ENCODE measurements at regions not wholly inside any gene's neighbourhood (a gene's known extent, or its start where the extent isn't known, plus 50 kb on each side); places are given as distances from the start of the nearest gene placed in this dataset.

DNA sequence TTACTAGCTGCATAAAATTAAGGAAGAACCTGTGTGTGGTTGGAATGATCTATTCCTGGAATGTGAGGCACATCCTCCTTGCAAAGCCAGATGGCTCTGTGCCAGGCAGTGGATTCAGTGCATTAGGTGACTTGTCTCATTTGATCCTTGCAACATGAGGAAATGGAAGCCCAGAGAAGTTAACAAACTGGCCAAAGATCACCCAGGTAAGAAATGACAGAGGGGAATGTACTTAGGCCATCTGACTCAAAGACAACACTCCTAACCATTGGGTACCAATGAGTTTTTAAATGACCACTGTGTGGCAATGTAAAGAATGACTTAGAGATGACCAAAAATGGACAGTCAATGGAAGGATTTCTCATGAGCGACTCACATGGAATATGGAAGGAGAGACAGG lies 114.2 kb upstream of the RXFP2 start:
- no peaks in the 10 kb centered on the region for H3K4me1 ChIP-seq (ENCODE audit: control insufficient read depth, insufficient read depth, low read length)
- 95 to 96% methylated on average over 1 of the region's 1 CpG for WGBS, 2 experiments
- H3K36me3 ChIP-seq (ENCODE audit: control insufficient read depth, insufficient read depth, low read length), result no peaks in the 10 kb centered on the region
- no peaks in the 10 kb centered on the region for H3K9me3 ChIP-seq (ENCODE audit: control insufficient read depth, low read length)
- no peak overlapping the region for H3K4me3 ChIP-seq (ENCODE audit: insufficient read depth, low read depth, low read length)
- no peaks in the 10 kb centered on the region for H3K27me3 ChIP-seq (ENCODE audit: control insufficient read depth, insufficient read depth, low read length, poor library complexity, severe bottlenecking)
- no peak overlapping the region for H3K27ac ChIP-seq (ENCODE audit: insufficient read depth, low read depth, low read length, poor library complexity, severe bottlenecking)

DNA sequence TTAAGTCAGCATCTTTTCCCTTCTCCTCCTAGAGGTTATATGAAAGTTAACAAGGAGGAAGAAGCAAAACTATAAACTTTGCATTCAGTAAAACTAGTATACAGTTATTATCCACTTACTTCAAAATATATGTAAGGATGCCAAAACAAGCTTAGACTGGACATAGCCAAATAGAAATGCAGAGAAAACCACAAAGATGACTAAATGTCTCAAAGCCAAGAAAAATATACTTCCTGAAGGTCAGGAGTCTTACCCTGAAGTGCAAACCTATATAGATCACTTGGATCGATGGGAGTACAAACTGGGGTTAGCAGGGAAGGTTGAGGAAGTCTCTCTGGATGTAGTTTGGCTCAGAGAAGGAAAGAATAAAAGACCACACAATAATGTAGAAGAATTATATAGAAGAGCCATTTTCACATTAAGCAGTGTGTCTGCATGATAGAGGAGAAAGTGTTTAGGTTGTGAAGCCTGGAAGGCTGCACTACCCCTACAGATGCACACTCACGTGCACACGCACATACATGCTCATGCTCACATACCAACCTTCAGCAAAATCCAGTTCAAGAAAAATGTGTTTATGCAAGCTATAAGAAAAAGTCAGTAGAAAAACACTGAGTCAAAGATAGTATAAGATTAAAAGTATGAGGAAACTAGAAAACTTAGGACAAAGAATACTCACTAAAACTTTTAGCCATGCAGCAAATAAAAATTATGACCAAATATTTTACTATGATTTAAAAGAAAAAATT lies 112.1 kb upstream of the RXFP2 start:
- H3K9me3 ChIP-seq (ENCODE audit: control insufficient read depth, low read length), result no peaks in the 10 kb centered on the region
- 100% methylated on average over 1 of the region's 3 CpGs for WGBS, 2 experiments
- H3K4me3 ChIP-seq (ENCODE audit: insufficient read depth, low read depth, low read length), result no peak overlapping the region
- no peak overlapping the region for H3K27ac ChIP-seq (ENCODE audit: insufficient read depth, low read depth, low read length, poor library complexity, severe bottlenecking)
- no peaks in the 10 kb centered on the region for H3K36me3 ChIP-seq (ENCODE audit: control insufficient read depth, insufficient read depth, low read length)
- no peaks in the 10 kb centered on the region for H3K27me3 ChIP-seq (ENCODE audit: control insufficient read depth, insufficient read depth, low read length, poor library complexity, severe bottlenecking)
- peaks cover 3% of the 10 kb centered on the region for H3K4me1 ChIP-seq (ENCODE audit: control insufficient read depth, insufficient read depth, low read length)

DNA sequence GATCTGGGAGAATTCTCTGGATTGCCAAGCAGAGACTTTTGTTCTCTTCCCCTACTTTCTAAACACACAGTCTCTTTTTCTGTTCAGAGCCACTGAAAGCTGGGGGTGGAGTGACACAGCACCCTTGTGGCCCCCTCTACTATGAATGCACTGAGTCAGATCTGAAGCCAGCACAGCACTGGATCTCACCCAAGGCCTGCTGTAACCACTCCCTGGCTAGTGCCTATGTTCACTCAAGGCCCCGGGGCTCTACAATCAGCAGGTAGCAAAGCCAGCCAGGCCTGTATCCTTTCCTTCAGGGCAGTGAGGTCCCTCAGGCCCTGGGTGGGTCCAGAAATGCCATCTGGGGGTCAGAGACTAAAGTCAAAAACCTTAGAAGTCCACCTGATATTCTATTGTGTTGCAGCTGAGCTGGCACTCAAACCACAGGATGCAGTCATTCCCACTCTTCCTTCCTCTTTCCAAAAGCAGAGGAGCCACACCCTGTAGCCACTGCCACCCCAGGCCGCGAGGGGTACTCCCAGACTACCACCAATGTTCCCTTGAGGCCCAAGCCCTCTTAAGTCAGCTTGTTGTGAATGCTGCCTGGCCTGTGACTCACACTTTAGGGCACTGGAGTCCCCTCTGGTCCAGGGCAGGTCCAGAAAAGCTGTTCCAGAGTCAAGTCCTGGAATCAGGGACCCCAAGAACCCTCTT lies 110.1 kb upstream of the RXFP2 start:
- Histone ChIP-seq H3K9me3 (ENCODE audit: control insufficient read depth, low read length) (no peaks in the 10 kb centered on the region), H3K4me1 (ENCODE audit: control insufficient read depth, insufficient read depth, low read length) (peaks cover 3% of the 10 kb centered on the region), H3K27ac (ENCODE audit: insufficient read depth, low read depth, low read length, poor library complexity, severe bottlenecking) (no peak overlapping the region), H3K4me3 (ENCODE audit: insufficient read depth, low read depth, low read length) (no peak overlapping the region), H3K36me3 (ENCODE audit: control insufficient read depth, insufficient read depth, low read length) (no peaks in the 10 kb centered on the region), H3K27me3 (ENCODE audit: control insufficient read depth, insufficient read depth, low read length, poor library complexity, severe bottlenecking) (no peaks in the 10 kb centered on the region)
- WGBS, 2 experiments, result 54 to 63% methylated on average over 3 of the region's 3 CpGs

DNA sequence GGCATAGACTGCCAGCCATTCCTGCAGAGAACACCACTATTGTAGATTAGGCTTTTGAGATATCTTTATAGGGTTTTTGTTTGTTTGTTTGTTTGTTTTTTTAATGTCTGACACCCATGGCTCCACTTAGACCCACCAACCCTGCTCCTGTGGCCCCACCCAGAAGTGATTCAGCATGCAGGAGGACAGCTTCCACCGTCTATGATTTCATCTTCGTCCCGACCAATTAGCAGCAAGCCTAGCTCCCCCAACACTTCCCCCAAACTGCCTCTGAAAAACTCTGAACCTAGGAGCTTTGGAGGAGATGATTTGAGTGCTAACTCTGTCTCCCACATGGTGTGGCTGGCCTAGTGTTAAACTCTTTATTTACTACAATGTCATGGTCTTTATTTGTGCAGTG lies 108.3 kb upstream of the RXFP2 start:
- Histone ChIP-seq H3K4me3 (ENCODE audit: insufficient read depth, low read depth, low read length) (no peak overlapping the region), H3K4me1 (ENCODE audit: control insufficient read depth, insufficient read depth, low read length) (peaks cover 3% of the 10 kb centered on the region), H3K27ac (ENCODE audit: insufficient read depth, low read depth, low read length, poor library complexity, severe bottlenecking) (no peak overlapping the region), H3K9me3 (ENCODE audit: control insufficient read depth, low read length) (no peaks in the 10 kb centered on the region), H3K27me3 (ENCODE audit: control insufficient read depth, insufficient read depth, low read length, poor library complexity, severe bottlenecking) (no peaks in the 10 kb centered on the region), H3K36me3 (ENCODE audit: control insufficient read depth, insufficient read depth, low read length) (no peaks in the 10 kb centered on the region)
- 67 to 69% methylated on average over 3 of the region's 3 CpGs for WGBS, 2 experiments

DNA sequence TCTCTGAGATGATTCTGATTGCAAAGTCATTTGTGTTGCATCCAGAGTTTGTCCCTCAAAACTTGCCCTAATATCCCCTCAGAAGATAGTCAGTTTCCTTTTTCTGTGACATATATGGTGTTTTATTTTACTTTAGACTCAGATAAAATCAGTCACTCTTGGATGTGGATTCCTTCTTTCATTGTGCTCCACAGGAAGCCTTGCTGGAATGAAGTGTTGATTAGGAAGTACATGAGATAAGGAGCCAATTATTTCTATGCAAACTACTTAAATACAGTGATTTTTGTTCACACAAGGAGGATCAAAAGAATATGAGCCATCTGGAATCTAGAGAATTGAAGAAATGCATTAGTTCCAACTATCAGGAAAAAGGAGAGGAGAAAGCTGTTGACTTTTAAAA lies 107.6 kb upstream of the RXFP2 start:
- Histone ChIP-seq H3K4me1 (ENCODE audit: control insufficient read depth, insufficient read depth, low read length) (peaks cover 3% of the 10 kb centered on the region), H3K27ac (ENCODE audit: insufficient read depth, low read depth, low read length, poor library complexity, severe bottlenecking) (no peak overlapping the region), H3K36me3 (ENCODE audit: control insufficient read depth, insufficient read depth, low read length) (no peaks in the 10 kb centered on the region), H3K4me3 (ENCODE audit: insufficient read depth, low read depth, low read length) (no peak overlapping the region), H3K27me3 (ENCODE audit: control insufficient read depth, insufficient read depth, low read length, poor library complexity, severe bottlenecking) (no peaks in the 10 kb centered on the region), H3K9me3 (ENCODE audit: control insufficient read depth, low read length) (no peaks in the 10 kb centered on the region)

DNA sequence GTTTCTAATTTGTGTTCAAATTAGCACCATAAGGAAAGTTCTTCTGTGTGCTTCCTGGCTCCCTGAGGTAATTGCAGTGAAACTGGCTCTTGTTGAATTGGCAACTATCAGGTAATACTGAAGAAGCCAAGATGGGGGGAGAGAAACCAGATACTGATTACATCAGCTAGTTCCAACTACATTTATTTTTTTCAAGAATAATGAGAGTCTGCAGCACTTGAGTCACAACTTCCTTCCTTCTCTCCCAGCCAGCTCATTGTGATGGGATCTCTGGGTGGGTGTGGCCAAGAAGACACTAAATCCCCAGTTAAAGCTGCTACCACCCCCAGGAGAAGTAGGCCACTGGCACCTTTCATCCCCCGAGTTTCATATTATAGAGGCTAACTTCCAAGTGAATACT lies 100.7 kb upstream of the RXFP2 start:
- no peak overlapping the region for H3K4me3 ChIP-seq (ENCODE audit: insufficient read depth, low read depth, low read length)
- no peaks in the 10 kb centered on the region for H3K36me3 ChIP-seq (ENCODE audit: control insufficient read depth, insufficient read depth, low read length)
- no peak overlapping the region for H3K27ac ChIP-seq (ENCODE audit: insufficient read depth, low read depth, low read length, poor library complexity, severe bottlenecking)
- H3K27me3 ChIP-seq (ENCODE audit: control insufficient read depth, insufficient read depth, low read length, poor library complexity, severe bottlenecking), result no peaks in the 10 kb centered on the region
- H3K9me3 ChIP-seq (ENCODE audit: control insufficient read depth, low read length), result no peaks in the 10 kb centered on the region
- 92 to 93% methylated on average over 1 of the region's 1 CpG for WGBS, 2 experiments
- no peaks in the 10 kb centered on the region for H3K4me1 ChIP-seq (ENCODE audit: control insufficient read depth, insufficient read depth, low read length)

DNA sequence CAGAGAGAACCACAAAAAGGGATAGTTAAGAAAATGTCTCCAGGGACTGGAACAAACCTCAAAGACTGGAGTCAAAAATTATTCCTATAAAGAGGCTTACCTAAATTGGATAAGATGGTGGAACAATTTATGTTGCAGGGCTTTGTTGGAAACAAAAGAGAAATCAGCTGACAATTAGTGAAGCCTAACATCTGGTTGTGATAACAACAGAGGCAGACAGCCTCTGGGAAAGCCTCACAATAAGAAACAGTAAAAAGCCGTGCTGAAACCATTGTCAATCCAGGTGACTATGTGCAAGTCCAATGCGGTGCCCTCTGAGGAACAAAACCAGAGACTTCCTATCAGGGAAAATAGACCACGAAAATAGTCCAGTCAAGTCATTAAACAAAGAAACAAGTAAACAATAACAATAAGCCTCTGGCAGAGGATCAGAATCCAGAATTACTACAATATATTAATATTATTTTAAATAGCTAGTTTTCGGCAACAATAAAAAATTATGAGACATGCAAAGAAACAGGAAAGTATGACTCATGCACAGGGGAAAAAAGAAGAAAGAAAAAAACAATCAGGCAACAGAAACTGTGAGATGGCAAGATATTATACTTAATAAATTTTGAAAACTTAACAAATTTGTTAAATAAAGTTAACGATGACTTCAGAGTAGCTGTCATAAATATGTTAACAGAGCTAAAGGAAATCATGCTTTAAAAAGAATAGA lies 99.7 kb upstream of the RXFP2 start:
- H3K36me3 ChIP-seq (ENCODE audit: control insufficient read depth, insufficient read depth, low read length), result no peaks in the 10 kb centered on the region
- H3K4me3 ChIP-seq (ENCODE audit: insufficient read depth, low read depth, low read length), result no peak overlapping the region
- no peaks in the 10 kb centered on the region for H3K4me1 ChIP-seq (ENCODE audit: control insufficient read depth, insufficient read depth, low read length)
- no peak overlapping the region for H3K27ac ChIP-seq (ENCODE audit: insufficient read depth, low read depth, low read length, poor library complexity, severe bottlenecking)
- H3K27me3 ChIP-seq (ENCODE audit: control insufficient read depth, insufficient read depth, low read length, poor library complexity, severe bottlenecking), result no peaks in the 10 kb centered on the region
- no peaks in the 10 kb centered on the region for H3K9me3 ChIP-seq (ENCODE audit: control insufficient read depth, low read length)
- 87 to 88% methylated on average over 3 to 5 of the region's 5 CpGs for WGBS, 2 experiments

DNA sequence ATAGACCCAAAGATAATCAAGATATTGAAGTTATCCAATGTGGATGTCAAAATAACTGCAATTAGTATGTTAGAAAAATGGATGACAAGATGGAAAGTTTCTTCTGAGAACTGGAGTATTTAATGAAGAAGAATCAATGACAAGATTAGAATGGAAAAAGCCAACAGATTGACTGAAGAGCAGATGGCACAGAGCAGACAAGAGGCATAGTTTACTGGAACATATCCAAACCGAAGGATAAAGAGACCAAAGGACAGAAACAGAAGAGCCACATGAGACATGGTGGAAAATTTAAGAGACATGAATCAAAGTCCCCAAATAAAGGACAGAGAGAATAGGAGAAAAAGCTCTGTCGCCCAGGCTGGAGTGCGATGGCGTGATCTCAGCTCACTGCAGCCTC lies 89.6 kb upstream of the RXFP2 start:
- Histone ChIP-seq H3K4me1 (ENCODE audit: control insufficient read depth, insufficient read depth, low read length) (no peaks in the 10 kb centered on the region), H3K36me3 (ENCODE audit: control insufficient read depth, insufficient read depth, low read length) (no peaks in the 10 kb centered on the region)
- whole genome bisulfite sequencing, 2 experiments, result 67 to 71% methylated on average over 4 of the region's 4 CpGs

DNA sequence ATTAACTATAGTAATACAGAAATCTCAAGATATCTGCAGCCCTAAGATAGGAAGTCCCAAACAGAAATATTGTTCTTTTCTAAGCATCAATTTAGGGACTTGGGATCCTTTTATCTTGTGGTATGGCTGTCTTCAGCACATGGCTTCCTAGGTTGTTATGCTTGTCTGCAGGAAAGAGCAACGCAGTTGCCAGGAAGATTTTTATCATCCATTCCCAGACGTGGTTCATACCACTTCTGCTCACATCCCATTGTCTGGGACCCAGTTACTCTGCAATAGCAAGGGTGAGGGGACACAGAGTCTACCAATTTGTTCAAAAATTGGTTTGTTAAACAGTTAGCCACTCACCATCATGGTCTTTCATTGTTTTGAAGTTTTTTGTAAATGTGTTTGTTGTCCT lies 85.6 kb upstream of the RXFP2 start:
- Histone ChIP-seq H3K4me3 (ENCODE audit: insufficient read depth, low read depth, low read length) (no peak overlapping the region), H3K4me1 (ENCODE audit: control insufficient read depth, insufficient read depth, low read length) (no peaks in the 10 kb centered on the region), H3K27me3 (ENCODE audit: control insufficient read depth, insufficient read depth, low read length, poor library complexity, severe bottlenecking) (no peaks in the 10 kb centered on the region), H3K27ac (ENCODE audit: insufficient read depth, low read depth, low read length, poor library complexity, severe bottlenecking) (no peak overlapping the region), H3K36me3 (ENCODE audit: control insufficient read depth, insufficient read depth, low read length) (no peaks in the 10 kb centered on the region), H3K9me3 (ENCODE audit: control insufficient read depth, low read length) (no peaks in the 10 kb centered on the region)
- 85 to 92% methylated on average over 2 of the region's 2 CpGs for WGBS, 2 experiments

More for the DNA sequence above, 89.6 kb upstream of the RXFP2 start:
- Histone ChIP-seq H3K27me3 (ENCODE audit: control insufficient read depth, insufficient read depth, low read length, poor library complexity, severe bottlenecking) (no peaks in the 10 kb centered on the region), H3K27ac (ENCODE audit: insufficient read depth, low read depth, low read length, poor library complexity, severe bottlenecking) (no peak overlapping the region), H3K9me3 (ENCODE audit: control insufficient read depth, low read length) (no peaks in the 10 kb centered on the region), H3K4me3 (ENCODE audit: insufficient read depth, low read depth, low read length) (no peak overlapping the region)

DNA sequence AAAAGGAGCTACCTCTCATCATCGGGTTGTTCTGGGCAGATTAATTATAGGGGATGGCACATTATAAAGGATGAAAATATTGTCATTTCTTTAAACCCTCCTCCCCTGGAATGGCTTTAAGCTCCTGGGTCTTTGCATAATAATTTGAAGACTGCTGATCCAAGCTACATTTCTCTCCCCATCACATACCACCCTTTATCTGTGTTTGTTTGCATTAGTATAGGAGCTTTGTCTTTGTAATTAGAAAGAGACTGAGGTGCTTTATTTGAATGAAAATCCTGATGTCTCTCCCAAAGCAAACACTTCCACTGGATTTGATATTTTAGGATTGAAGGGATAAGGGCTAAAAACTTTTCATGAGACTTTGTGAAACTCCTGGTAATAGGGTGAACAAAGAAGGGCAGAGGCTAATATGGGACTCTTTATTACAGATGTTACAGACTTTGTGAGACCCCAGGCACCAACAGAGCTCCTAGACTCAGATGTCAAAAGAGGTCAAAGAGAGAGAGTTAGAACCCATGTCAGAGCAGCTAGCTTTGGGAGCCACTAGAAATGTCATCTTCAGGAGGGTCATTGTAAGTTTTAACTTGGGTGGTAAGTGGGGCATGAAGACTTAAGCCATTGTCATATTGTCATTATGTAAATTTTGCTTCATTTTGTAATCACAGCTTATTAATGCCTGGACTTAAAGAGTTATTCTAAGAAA lies 75.3 kb upstream of the RXFP2 start:
- Histone ChIP-seq H3K4me1 (ENCODE audit: control insufficient read depth, insufficient read depth, low read length) (peaks cover 8% of the 10 kb centered on the region), H3K27ac (ENCODE audit: insufficient read depth, low read depth, low read length, poor library complexity, severe bottlenecking) (peak overlapping the region; percentile 54), H3K9me3 (ENCODE audit: control insufficient read depth, low read length) (no peaks in the 10 kb centered on the region), H3K27me3 (ENCODE audit: control insufficient read depth, insufficient read depth, low read length, poor library complexity, severe bottlenecking) (no peaks in the 10 kb centered on the region), H3K36me3 (ENCODE audit: control insufficient read depth, insufficient read depth, low read length) (no peaks in the 10 kb centered on the region), H3K4me3 (ENCODE audit: insufficient read depth, low read depth, low read length) (no peak overlapping the region)
- 0 to 6% methylated on average over 1 of the region's 1 CpG for WGBS, 2 experiments
